ENCODE measurements at regions not wholly inside any gene's neighbourhood (a gene's known extent, or its start where the extent isn't known, plus 50 kb on each side); places are given as distances from the start of the nearest gene placed in this dataset.

GRCh38 chr11:114818382-114818781 lies 140.1 kb downstream of the NXPE2 start:
- TF ChIP-seq, protein P1, sequence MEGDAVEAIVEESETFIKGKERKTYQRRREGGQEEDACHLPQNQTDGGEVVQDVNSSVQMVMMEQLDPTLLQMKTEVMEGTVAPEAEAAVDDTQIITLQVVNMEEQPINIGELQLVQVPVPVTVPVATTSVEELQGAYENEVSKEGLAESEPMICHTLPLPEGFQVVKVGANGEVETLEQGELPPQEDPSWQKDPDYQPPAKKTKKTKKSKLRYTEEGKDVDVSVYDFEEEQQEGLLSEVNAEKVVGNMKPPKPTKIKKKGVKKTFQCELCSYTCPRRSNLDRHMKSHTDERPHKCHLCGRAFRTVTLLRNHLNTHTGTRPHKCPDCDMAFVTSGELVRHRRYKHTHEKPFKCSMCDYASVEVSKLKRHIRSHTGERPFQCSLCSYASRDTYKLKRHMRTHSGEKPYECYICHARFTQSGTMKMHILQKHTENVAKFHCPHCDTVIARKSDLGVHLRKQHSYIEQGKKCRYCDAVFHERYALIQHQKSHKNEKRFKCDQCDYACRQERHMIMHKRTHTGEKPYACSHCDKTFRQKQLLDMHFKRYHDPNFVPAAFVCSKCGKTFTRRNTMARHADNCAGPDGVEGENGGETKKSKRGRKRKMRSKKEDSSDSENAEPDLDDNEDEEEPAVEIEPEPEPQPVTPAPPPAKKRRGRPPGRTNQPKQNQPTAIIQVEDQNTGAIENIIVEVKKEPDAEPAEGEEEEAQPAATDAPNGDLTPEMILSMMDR (conservative IDR thresholded peaks at IDR 0.05; ENCODE audit: low read depth, low read length) = no peak
- no peak for DNase-seq (ENCODE audit: low read depth)
- no peak overlapping the region for H3K4me3 ChIP-seq (ENCODE audit: low read length)

- H3K4me3 ChIP-seq (ENCODE audit: low read length) = no peak overlapping the region
- DNase-seq (ENCODE audit: low read depth) = no peak
- TF ChIP-seq, protein P1 (conservative IDR thresholded peaks at IDR 0.05; ENCODE audit: low read depth, low read length) = no peak
These were observed 140.7 kb downstream of the NXPE2 start for GRCh38 chr11:114819028-114819427.

DNA sequence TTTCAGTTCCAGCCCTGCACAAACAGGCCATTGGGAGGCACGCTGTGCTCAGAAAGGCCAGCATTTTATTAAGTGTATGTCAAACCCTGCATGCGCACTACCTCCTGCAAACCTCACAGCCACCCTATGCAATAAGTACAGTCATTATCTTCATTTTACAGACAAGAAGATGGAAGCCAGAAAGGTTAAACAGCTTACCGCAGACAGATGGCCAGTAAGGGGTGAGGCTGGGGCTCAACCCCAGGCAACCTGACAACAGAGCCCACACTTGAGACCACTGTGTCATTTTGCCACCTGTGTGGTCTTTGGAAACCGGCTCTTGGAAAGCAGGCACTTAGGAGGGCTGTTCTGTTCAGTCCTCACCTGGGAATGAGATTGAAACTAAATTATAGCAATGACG lies 142.3 kb downstream of the NXPE2 start:
- TF ChIP-seq, protein P1 (conservative IDR thresholded peaks at IDR 0.05; ENCODE audit: low read depth, low read length) = no peak
- DNase-seq (ENCODE audit: low read depth) = no peak
- H3K4me3 ChIP-seq (ENCODE audit: low read length) = no peak overlapping the region

- TF ChIP-seq, protein P1 (conservative IDR thresholded peaks at IDR 0.05; ENCODE audit: low read depth, low read length) = no peak
- no peak for DNase-seq (ENCODE audit: low read depth)
These were observed 143.5 kb downstream of the NXPE2 start for GRCh38 chr11:114821621-114822412.

DNA sequence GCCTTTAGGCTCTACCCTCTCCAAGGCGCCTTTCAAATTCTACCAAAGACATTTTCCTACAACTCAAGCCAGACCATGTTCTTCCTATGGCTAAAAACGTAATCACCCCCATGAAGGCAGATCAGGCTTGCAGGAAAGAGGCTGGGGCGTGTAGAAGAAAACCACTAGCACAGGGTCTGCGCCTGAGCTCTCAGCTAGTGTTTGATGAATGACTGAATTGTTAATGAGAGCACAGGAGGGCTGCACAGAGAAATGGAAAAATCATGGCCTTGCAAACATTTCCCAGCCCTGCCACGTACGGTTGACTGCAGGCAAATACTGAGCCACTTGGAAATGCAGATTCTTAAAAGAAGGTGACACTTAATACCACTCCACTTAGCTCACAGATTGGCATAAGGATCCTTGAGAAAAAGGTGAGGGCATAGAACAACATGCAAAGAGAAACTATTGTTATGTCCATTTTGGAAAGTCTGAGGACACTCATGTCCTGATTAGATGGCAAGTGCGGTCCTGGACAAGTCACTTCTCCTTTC lies 148.6 kb downstream of the NXPE2 start:
- no peak for DNase-seq (ENCODE audit: low read depth)
- TF ChIP-seq, protein P1 (conservative IDR thresholded peaks at IDR 0.05; ENCODE audit: low read depth, low read length) = no peak
- H3K4me3 ChIP-seq (ENCODE audit: low read length) = no peak overlapping the region

More at GRCh38 chr11:114821621-114822412, 143.5 kb downstream of the NXPE2 start:
- H3K4me3 ChIP-seq (ENCODE audit: low read length) = no peak overlapping the region

GRCh38 chr11:114827736-114828135 lies 149.4 kb downstream of the NXPE2 start:
- no peak for DNase-seq (ENCODE audit: low read depth)
- TF ChIP-seq, protein P1 (conservative IDR thresholded peaks at IDR 0.05; ENCODE audit: low read depth, low read length) = no peak
- no peak overlapping the region for H3K4me3 ChIP-seq (ENCODE audit: low read length)
